ENCODE measurements at regions not wholly inside any gene's neighbourhood (a gene's known extent, or its start where the extent isn't known, plus 50 kb on each side); places are given as distances from the start of the nearest gene placed in this dataset.

GRCh38 chr7:17651863-17652385, 288.4 kb downstream of the SNX13 start:
- no peak for DNase-seq (ENCODE audit: low read depth in 3 of 3)

- DNase-seq (ENCODE audit: low read depth in 3 of 3) = no peak
Measured at GRCh38 chr7:17654940-17655339, 285.4 kb downstream of the SNX13 start.

DNA sequence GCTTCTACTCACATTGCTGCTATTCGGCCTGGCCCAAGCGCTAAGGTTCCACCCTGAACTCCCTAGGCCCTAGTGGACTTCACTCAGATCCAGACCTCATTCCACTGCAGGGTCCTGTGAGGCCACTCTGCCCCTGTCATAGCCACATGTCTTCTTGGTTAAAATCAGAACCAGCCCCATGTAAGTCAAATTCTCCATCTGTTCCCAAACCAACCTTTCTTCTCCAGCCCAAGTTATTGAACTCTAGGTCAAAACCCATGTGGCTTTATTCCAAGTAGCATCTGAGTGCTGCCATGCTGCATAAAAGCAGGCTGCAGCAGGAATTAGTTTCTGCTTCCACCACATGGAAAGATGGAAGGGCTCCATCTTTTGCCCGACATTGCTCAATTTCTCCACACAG, 281.2 kb downstream of the SNX13 start:
- no peak for DNase-seq (ENCODE audit: low read depth in 3 of 3)

- no peak for DNase-seq (ENCODE audit: low read depth in 3 of 3)
Measured at GRCh38 chr7:17660116-17660515, 280.2 kb downstream of the SNX13 start.

GRCh38 chr7:17661982-17662585, 278.2 kb downstream of the SNX13 start:
- no peak for DNase-seq (ENCODE audit: low read depth in 3 of 3)

DNA sequence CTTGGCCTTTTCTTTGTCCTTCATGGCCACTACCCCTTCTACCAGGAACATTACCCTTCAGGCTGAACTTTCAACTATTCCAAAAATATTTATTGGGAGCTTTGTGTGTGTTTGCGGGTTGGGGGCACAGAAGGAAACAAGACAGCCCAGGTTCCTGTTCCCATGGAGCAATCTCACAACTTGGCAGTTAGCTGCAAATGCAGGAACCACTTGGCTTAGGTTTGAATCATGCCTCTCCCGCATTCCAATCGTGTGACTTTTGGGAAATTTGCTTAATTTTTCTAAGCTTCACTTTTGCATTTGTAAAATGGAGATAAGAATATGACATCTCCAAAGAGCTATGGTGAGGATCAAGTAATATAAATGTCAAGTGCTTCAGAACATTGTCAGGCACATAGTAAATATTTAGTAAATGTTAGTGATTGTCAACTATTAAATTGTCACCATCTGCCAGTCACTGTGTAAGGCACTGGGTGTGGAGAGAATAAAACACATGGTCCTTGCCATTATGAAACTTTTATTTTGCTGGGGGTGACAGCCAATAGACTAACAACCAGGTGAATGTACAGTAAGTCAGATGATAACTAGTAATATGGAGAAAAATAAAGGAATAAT, 277.1 kb downstream of the SNX13 start:
- no peak for DNase-seq (ENCODE audit: low read depth in 3 of 3)

DNA sequence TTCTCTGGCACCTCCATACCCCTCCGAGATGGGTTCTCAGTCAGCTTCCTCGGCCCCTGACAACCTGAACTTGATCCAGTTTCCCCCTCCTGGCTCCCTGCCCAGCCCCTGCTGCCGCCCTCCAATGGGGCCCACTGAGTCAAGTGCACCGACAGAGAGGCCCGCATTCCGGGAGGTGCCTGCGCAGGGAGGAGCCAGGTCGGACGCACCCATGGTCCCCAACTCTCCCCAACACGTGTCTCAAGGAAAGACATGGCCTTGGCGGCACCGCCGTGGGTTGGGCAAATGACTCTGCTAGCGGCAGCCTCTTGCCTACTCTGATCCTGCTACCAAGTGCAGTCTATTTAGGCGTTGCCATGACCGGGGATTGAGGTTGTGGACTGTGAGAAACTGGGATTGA, 275.3 kb downstream of the SNX13 start:
- DNase-seq (ENCODE audit: low read depth in 3 of 3) = no peak

- DNase-seq (ENCODE audit: low read depth in 3 of 3) = no peak
Measured at GRCh38 chr7:17668122-17668521, 272.2 kb downstream of the SNX13 start.

DNA sequence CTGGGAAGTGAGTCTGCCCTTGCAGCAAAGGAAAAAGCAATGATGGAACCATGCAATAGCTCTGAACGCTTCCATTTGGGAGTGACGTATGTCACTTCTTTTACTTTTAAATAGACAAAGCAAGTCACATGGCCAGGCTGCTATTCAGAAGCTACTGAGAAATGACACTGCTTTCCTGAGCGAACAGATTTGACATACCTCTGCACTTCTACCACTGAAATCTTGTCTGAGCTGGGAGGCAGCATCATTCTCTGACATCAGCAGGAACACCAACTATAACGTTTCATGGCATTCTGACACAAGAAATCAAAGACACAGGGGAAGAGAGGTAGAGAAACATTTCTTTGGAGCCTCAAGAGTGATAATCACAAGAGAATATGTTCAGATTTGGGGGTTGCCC, 271.1 kb downstream of the SNX13 start:
- DNase-seq (ENCODE audit: low read depth in 3 of 3) = no peak

- DNase-seq (ENCODE audit: low read depth in 3 of 3) = no peak
Measured at GRCh38 chr7:17671956-17672355, 268.3 kb downstream of the SNX13 start.

GRCh38 chr7:17672783-17673182, 267.5 kb downstream of the SNX13 start:
- no peak for DNase-seq (ENCODE audit: low read depth in 3 of 3)

GRCh38 chr7:17674166-17674942, 265.9 kb downstream of the SNX13 start:
- DNase-seq (ENCODE audit: low read depth in 3 of 3) = no peak

DNA sequence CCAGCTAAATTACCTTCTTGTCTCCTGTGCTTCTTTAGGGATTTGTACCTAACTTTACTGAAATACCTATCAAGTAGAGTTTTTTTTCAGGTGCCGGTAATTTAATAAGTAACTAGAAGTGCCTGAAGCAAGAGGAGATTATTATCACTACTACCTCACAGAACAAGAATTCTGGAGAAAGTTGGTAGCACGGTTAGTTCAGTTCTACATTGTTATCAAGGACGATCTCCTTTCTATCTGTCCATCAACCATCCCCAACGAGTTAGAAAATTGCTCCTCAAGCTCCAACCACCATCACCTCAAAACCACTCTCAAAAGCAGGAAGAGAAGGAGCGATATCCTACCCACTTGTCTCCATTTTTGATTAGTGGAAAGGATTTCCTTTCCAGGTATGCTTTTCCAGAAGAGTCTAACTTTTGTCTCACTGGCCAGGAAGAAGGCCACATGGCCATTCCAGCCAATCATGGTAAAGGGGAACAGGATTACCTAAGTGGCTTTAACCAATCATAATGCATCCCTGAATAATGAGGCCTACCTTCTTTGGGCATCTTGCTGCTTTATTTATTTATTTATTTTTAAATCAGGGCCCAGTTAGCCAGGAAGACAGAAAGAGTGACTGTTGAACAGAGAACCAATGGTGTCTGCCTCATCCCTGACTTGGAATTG, 265.2 kb downstream of the SNX13 start:
- no peak for DNase-seq (ENCODE audit: low read depth in 3 of 3)

GRCh38 chr7:17677408-17677807, 262.9 kb downstream of the SNX13 start:
- no peak for DNase-seq (ENCODE audit: low read depth in 3 of 3)

DNA sequence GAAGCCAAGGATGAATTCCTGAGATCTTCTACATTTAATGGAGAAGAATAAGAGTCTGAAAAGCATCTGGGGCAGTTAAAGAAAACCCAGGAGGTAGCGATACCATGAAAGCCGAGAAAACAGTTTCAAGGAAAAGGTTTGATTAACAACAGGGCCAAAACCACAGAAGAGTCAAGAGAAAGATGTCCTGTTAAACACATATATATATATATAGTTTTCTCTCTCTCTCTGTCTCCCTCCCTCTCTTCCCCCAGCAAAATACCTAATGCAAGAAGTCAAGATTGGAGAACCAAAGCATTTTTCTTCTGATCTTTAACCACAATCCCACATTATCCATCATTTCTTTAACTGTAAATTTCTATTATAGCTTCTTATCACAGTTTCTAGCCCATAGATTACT, 261.4 kb downstream of the SNX13 start:
- no peak for DNase-seq (ENCODE audit: low read depth in 3 of 3)

- no peak for DNase-seq (ENCODE audit: low read depth in 3 of 3)
Measured at GRCh38 chr7:17679458-17679857, 260.8 kb downstream of the SNX13 start.

DNA sequence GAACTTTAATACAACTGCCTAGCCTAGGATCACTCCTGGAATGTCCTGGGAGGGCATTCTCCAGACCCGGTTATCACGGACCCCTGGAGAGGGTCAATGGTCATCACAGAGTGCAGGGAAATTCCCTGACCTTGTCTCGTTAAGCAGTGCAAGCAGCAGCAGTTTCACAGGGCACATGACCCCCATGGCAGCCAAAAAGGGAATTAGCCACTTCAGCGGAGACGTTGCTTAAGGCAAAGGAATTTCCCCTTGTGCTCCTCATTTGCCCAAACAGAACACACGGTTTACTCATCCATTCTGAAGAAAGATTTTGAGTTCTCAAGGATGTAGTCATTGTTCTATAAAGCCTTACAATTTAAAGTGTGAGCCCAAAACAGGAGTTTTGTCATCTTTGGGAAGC, 260.3 kb downstream of the SNX13 start:
- no peak for DNase-seq (ENCODE audit: low read depth in 3 of 3)

- no peak for DNase-seq (ENCODE audit: low read depth in 3 of 3)
Measured at GRCh38 chr7:17680943-17681351, 259.3 kb downstream of the SNX13 start.

DNA sequence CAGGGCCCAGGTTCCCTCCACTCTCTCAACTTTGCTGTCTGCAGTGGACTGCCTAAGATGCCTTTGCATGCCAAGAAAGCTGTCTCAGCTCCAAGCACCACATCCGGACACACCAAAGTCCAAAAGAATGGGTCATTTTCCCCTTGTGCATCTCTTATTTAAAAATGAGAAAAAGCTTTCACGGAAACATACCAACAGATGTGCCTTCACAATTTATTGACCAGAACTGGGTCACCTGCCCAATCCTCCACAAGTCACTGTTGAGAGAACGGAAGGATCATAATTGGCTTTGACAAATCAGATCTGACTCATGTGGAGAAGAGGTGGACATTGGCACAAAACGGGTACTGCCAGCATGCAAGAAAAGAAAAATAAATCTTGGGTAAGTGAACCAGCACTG, 258.3 kb downstream of the SNX13 start:
- no peak for DNase-seq (ENCODE audit: low read depth in 3 of 3)

DNA sequence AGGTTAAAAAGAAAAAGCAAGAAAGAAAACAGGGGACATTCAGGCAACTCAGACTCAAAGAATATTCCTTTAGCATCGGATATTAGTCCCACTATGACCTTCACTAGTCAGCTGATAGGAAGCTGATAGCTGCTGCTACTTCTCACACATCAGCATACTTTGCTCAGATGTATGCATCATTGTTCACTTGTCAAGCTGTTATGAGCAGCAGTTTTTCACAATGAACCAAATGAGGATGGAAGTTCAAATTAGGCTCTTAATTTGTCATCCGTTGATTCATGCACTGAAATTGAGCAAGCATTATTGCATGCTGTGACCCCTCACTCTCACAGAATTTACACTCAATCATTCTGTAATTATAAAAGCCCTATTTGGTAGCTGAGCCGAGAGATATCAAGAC, 257.7 kb downstream of the SNX13 start:
- DNase-seq (ENCODE audit: low read depth in 3 of 3) = no peak

DNA sequence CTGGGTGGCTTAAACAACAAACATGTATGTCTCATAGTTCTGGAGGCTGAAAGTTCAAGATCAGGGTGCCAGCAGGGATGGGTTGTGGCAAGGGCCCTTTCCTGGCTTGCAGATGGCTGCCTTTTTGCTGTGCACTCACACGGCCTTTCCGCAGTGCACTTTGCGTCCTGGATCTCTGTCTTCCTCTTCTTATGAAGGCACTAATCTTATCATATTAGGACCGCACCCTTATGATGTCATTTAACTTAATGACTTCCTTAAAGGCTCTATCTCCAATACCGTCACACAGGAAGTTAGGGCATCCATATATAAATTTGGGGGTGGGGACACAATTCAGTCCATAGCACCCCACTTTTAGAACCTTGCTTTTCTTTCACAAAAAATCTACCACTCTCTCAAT, 255.2 kb downstream of the SNX13 start:
- no peak for DNase-seq (ENCODE audit: low read depth in 3 of 3)

DNA sequence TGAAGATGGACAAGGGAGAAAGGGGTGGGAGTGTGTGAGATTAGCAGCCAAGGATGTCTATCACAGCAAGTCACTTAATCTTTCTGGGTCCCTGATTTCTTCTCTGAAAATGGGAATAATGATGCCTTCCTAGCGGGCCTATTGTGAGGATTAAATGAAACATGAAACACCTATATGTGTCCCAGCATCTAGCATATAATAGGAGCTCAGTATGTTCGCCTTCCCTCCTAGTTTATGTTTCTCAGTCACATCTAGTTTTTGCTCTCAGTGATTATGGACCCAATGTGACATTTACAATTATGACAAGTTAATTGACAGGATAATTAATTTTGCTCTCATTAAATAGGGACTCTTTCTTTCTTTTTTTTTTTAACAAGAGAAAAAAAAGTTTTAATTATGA, 252.9 kb downstream of the SNX13 start:
- DNase-seq (ENCODE audit: low read depth in 3 of 3) = no peak
